Transverse colon (tissue), 3 donors: ENCODE measurements at regions not wholly inside any gene's neighbourhood (a gene's known extent, or its start where the extent isn't known, plus 50 kb on each side); places are given as distances from the start of the nearest gene placed in this dataset.

Experiments used
- CTCF ChIP-seq, 5 experiments: fragments of 200-600 bp in 3 of 5; fragments of 450-650 bp in 2 of 5; sonication (generic) in 3 of 5; IDR thresholded peaks; 1 replicate in 2 of 5; 2 replicates in 3 of 5; pipeline ENCODE4 v1.5.1; 2016 to 2017; ENCODE audit warnings: antibody characterized with exemption in 5 of 5, inconsistent platforms in 3 of 5, mild to moderate bottlenecking in 2 of 5, moderate library complexity in 1 of 5
- EP300 ChIP-seq: sonication (generic); formaldehyde crosslinking; IDR thresholded peaks from one replicate; pipeline ENCODE4 v1.6.1; 2017; ENCODE audit warnings: antibody characterized with exemption, low read depth

- TF ChIP-seq CTCF (IDR thresholded peaks at IDR 0.05) (no peak), EP300 (no peak)
These were observed 128.6 kb downstream of the RGPD3 start for GRCh38 chr2:106339609-106340008.
